ENCODE measurements at regions not wholly inside any gene's neighbourhood (a gene's known extent, or its start where the extent isn't known, plus 50 kb on each side); places are given as distances from the start of the nearest gene placed in this dataset.

DNA sequence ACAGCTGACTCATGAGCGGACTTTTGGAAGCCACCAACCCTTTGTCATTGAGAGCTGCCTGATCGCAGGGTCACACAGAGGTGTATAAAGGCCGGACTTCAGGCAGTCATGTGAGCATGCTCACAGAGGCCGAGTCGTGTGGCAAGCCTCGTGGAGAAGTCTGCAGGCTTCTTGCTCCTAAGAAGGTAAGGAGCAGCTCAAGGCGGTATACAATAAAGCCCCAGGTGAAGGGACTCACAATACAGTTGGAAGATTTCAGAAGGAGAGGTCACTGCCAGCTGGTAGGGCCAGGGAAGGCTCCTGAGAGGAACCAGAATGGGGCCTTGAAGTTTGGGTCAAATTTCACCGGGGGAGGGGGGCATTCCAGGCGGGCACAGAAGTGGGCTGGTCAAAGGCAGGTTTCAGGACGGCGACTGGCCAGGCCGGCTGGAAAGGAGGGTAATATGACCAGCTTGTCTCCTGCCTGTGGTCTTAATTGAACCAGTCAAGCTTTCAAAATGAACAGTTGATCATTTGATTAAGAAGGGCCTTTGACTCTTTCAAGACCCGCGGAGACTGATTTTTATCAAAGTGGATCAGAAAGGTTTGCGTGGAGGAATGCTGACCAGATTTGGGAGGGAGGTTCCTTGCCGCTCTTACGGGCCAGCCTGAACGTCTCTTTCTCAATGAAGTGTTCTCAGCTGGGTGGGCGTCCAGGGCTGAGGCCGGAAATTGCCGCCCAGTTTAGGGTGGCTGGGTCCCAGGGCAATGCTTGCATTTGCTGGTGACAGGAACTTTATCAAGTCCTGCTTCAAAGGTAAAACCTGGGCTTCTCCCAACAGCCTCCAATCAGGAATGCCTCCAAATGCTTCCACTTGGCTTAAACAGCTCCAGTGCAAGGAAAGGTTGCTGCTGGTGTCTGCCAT is 178.6 kb downstream of the EMX2 start:
- no peak for DNase-seq

DNA sequence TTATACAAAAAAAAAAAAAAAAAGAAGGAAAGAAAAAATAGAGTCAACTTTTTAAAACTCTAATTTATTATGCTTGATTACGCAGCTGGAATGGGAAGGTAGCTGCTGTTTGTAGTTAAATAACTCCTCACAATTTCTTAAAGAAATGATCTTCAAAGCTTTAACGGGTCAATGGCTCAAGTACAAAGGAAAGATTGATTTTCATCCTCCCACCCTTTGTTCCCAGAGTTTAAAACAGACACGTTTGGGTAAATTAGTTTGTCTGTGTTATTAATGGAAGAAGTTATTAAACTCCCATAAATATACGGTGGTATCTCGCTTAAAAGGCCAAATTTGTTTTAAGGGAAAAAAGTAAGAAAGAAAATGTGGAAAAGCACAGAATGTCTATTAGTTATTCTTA is 179.3 kb downstream of the EMX2 start:
- DNase-seq = no peak

DNA sequence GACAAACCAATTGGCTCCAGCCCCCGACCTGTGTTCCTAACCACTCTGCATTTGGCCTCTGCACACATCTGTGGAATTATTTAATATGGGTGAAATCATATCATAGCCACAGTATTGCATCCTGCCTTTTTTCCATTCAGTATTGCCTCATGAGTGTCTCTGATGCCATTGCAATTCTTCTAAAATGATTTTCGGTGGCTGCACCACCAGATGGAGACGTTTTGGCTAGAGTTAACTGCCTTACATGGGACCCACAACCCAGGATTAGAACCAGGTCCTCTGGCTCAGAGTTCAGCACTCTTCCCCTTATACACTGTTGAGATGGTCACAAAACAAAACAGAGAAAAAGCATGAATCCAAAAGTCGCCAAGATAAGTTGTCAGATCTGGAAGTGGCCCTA is 180.8 kb downstream of the EMX2 start:
- DNase-seq = no peak

DNA sequence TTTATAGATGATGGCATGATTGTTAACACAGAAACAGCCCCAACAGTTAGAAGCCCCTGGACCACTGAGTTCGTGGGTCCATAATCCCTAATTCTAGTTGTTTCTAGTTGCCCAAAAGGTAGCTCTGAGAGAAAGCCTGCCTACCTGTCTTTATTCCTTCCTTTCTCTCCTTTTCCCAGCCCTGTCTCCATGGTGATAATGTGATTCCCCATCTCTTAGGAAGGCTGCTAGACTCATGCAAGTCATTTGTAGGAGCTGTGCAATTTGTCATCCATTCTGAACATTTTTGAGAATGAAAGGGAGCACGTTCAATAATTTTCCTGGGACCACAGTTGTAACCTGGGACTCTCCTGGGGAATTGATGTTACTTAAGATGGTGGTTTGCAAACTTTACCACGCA is 183.4 kb downstream of the EMX2 start:
- no peak for DNase-seq

- DNase-seq = no peak
Measured at GRCh38 chr10:117726596-117727295, 184.2 kb downstream of the EMX2 start.

DNA sequence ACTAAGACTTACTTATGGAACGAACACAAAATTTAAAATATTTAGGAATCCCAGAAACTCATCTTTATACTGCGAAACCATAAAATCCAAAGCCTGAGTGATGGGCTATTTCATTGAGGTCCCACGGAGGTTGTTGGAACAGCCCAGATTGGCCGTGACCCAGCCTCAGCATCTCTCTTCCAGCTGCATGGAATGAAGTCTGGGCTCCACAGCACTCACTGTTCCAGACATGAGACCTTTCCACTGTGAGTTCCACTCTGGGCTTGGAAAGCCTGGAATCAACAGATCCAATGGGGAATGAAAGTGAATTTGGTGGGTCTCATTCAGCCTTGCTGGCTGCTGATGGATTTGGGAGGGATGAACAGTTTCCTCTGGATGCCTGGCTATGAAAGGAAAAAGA is 184.9 kb downstream of the EMX2 start:
- DNase-seq = no peak

DNA sequence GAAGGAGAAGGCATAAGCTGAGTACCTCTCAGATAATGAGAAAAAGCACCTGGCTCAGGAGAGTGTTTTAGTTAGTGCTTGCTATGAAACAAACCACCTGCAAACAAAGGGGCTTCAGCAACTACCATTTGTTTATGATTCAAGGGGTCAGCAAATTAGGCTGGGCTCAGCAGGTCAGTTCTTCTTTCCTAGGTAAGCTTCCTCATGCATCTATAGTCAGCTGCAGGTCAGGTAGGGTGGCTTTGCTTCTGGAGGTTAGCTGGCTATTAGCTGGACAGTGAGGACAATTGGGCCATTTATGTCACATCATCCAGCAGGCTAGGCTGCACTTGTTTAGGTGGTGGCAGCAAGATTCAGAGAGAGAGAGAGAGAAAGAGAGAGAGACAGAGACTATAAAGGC is 185.5 kb downstream of the EMX2 start:
- no peak for DNase-seq

- DNase-seq = no peak
Measured at GRCh38 chr10:117729156-117729555, 186.6 kb downstream of the EMX2 start.

DNA sequence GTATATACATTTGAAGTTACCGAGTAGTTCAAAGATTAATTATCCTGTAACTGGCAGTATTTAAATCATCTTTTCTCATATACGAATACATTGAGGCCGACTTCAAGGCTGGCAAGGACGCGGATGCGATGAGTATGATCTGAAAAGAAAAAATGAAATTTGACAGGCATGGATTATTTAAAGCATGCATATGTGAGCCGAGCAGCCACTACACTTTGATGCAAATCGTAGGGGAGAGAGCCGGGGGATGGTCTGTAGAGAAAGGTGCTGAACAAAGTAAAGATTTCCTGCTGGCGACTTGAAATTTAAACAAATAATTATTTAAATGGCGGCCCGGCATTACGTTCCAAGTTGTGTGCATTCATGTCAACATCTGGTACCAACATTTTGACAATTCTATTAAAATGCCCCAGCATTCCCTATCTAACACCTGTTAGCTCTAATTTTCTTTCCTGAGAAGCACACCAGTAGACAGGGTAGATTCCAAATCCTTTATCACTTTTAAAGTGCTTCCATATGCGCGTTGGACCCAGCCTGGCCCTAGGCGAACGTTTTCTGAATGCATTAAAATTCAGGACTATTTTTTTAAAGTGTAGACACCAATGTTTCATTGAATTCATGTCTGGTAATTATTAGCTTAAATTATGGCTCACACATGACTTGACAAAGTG is 188.7 kb downstream of the EMX2 start:
- no peak for DNase-seq

DNA sequence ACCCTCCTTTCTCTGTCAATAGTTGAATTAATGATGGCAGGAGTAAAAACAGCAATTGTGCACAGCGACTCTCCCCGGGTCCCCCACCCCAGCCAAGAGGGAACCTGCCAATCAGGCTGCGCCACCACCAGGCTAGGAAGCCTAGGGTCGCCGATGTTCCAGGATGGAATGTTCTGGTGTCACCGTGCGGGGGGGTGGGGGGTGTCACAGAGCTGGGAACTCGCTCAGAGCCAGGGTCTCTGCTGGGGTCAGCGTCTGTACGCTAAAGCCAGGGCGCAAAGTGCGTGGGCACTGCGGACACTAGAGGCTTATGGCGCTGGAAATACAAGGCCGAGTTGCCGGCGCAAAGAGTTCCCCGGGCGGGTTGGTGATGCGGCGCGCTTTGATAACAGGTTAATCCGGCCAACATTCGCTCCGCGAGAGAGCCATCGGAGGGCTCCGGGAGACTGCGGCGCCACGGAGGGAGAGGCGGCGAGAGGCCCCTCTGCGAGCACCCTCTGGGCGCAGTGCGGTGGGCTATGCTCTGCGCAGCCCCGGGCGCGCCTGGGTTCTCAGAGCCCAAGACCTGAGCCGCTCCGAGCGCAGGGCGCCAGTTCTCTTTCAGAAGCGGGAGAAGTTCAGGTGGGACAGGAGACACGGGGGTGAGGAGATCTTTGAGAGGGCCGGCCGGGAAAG is 192.3 kb downstream of the EMX2 start:
- DNase-seq = no peak

DNA sequence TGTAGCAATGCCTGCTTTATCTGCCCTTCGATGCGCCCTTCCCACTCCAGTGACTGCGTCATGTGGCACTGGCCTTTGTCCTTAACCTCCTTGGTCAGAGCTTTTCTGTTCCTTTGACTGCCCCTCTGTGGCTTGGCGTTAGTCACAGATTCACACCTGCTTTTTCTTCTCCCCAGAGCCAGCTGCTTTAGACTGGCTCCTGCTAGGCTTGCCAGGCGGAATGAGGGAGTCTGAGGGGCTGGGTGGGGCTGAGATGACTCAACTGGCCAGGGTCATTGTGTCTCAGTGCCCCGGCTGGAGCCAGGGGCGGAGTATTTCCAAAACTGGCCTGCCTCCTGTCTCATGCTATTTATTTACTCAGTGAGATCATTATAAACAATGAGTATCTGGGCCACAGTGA is 194.1 kb downstream of the EMX2 start:
- DNase-seq = no peak

GRCh38 chr10:117740088-117740487 is 197.5 kb downstream of the EMX2 start:
- DNase-seq = no peak

GRCh38 chr10:117740691-117741222 is 198.2 kb downstream of the EMX2 start:
- no peak for DNase-seq

- no peak for DNase-seq
Measured at GRCh38 chr10:117741524-117741923, 199.0 kb downstream of the EMX2 start.

- no peak for DNase-seq
Measured at GRCh38 chr10:117743509-117743908, 201.0 kb downstream of the EMX2 start.

DNA sequence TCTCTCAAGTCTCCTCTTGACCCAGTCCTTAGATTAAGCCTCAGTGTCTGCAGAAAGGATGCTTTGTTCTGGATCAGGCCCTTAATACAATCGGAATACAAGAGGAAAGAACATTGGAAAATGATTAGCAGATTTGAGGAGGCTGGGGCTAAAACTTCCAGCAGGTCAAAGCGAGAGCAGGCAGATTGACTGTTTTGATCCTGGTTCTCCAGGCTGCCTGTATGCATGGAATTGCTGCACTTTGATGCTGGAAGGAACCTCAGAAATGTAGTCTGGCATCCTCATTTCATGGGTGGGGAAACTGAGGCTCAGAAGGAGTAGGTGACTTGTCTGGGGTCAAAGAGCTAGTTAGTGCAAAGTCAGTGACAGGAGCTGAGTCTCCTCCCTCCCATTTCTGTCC is 202.8 kb downstream of the EMX2 start:
- DNase-seq = no peak

GRCh38 chr10:117746541-117747448 is 204.2 kb downstream of the EMX2 start:
- no peak for DNase-seq

DNA sequence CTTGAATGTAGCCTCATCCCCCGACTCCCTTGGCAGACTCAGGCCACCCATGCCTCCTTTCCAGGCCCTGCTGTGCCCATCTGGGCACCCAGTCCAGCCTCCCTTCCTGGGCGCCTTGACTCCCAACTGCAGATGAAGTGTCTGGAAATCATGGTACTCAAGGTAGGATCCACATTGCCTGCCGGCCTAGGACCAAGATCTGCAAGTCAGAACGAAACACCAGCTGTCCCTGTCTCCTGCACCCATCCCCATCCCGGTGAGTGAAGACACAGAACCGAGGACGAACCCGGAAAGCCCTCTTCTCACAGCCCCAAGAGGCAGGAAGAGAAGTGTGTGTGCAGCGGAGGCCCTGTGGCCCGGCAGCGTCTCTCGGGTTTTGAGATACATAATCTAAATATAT is 205.1 kb downstream of the EMX2 start:
- no peak for DNase-seq

GRCh38 chr10:117748058-117748457 is 205.5 kb downstream of the EMX2 start:
- no peak for DNase-seq

DNA sequence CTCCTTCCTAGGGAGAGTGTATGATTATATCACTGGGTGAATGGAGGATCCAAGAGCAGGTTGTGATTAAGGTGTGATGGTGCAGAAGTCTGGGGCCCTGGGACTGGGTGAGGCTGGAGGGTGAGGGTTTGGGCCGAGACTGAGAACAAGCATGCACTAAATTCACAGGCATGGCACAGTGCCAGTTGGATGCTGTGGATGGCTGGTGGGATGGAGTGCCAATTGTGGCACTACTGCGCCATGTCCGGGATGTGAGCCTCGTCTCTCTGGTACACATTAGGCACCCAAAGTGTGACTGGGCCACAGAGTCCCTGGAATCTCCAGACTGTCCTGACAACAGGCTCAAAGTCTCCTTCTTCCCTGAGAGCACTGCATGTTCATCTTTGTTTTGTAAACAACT is 208.1 kb downstream of the EMX2 start:
- no peak for DNase-seq

- no peak for DNase-seq
Measured at GRCh38 chr10:117751259-117751658, 208.7 kb downstream of the EMX2 start.

GRCh38 chr10:117752103-117752502 is 209.6 kb downstream of the EMX2 start:
- DNase-seq = no peak

Data from CD4-positive, alpha-beta T cell treated with Interleukin-17A for 1 hour (primary cell).